Epithelial cell of proximal tubule (primary cell): ENCODE measurements at regions not wholly inside any gene's neighbourhood (a gene's known extent, or its start where the extent isn't known, plus 50 kb on each side); places are given as distances from the start of the nearest gene placed in this dataset.

Experiments
- DNase-seq: peaks from one replicate; pipeline ENCODE4 v3.0.0-alpha.2; 2011; ENCODE audit warnings: low read depth
- H3K4me3 ChIP-seq: 2 replicates; pipeline ENCODE4 v1.5.1; 2011; ENCODE audit warnings: low read depth, mild to moderate bottlenecking, low read length
- CTCF ChIP-seq: conservative IDR thresholded peaks from 2 replicates; pipeline ENCODE4 v1.5.1; 2012; ENCODE audit warnings: low read depth, mild to moderate bottlenecking, low read length

GRCh38 chr4:171644430-171645057 lies 168.7 kb upstream of the GALNTL6 start:
- no peak for DNase-seq
- H3K4me3 ChIP-seq: no peak overlapping the region
- no peak for TF ChIP-seq CTCF

- no peak for TF ChIP-seq CTCF
Observed at GRCh38 chr4:171639540-171639939, 173.7 kb upstream of the GALNTL6 start.

GRCh38 chr4:171636606-171637005 lies 176.6 kb upstream of the GALNTL6 start:
- no peak for TF ChIP-seq CTCF
- H3K4me3 ChIP-seq: no peak overlapping the region
- no peak for DNase-seq

More at GRCh38 chr4:171639540-171639939, 173.7 kb upstream of the GALNTL6 start:
- no peak overlapping the region for H3K4me3 ChIP-seq
- no peak for DNase-seq

GRCh38 chr4:171629737-171630136 lies 183.5 kb upstream of the GALNTL6 start:
- DNase-seq: no peak
- no peak for TF ChIP-seq CTCF
- H3K4me3 ChIP-seq: no peak overlapping the region

GRCh38 chr4:171629182-171629581 lies 184.0 kb upstream of the GALNTL6 start:
- no peak for TF ChIP-seq CTCF
- H3K4me3 ChIP-seq: no peak overlapping the region
- DNase-seq: no peak

- no peak overlapping the region for H3K4me3 ChIP-seq
- DNase-seq: no peak
- TF ChIP-seq CTCF: no peak
Observed at GRCh38 chr4:171626554-171626953, 186.7 kb upstream of the GALNTL6 start.

- no peak for TF ChIP-seq CTCF
- DNase-seq: no peak
- no peak overlapping the region for H3K4me3 ChIP-seq
Observed at GRCh38 chr4:171622729-171623128, 190.5 kb upstream of the GALNTL6 start.
